Urinary bladder (tissue), 3 donors: ENCODE measurements at regions not wholly inside any gene's neighbourhood (a gene's known extent, or its start where the extent isn't known, plus 50 kb on each side); places are given as distances from the start of the nearest gene placed in this dataset.
"Not testable (repeated sequence)": the region's sequence is repeated elsewhere in the genome, so short reads cannot be mapped to it uniquely, and the experiment has no call there.

Experiments
- DNase-seq: peaks from one replicate; pipeline ENCODE4 v3.0.0-alpha.2; 2015; ENCODE audit errors: extremely low spot score
- H3K27ac ChIP-seq: one replicate; pipeline ENCODE4 v1.5.1; 2013; ENCODE audit warnings: low read depth, mild to moderate bottlenecking, moderate library complexity
- H3K36me3 ChIP-seq: one replicate; pipeline ENCODE4 v1.6.1; 2013; ENCODE audit warnings: mild to moderate bottlenecking, moderate library complexity; ENCODE audit not compliant: insufficient read depth
- H3K4me1 ChIP-seq: one replicate; pipeline ENCODE4 v1.6.1; 2013; ENCODE audit warnings: mild to moderate bottlenecking, moderate library complexity; ENCODE audit not compliant: insufficient read depth
- H3K4me3 ChIP-seq: one replicate; pipeline ENCODE4 v1.5.1; 2013; ENCODE audit warnings: low read depth, low read length
- WGBS: extraction: QIAGEN DNeasy Blood & Tissue Kit; methylation state at CpG from one replicate; pipeline ENCODE4 v1.1.7; 2013; 5-methylcytosine and 5-hydroxymethylcytosine counted together
- donor health status: healthy with polysubstance abuse.
- donor health status: healthy.

DNA sequence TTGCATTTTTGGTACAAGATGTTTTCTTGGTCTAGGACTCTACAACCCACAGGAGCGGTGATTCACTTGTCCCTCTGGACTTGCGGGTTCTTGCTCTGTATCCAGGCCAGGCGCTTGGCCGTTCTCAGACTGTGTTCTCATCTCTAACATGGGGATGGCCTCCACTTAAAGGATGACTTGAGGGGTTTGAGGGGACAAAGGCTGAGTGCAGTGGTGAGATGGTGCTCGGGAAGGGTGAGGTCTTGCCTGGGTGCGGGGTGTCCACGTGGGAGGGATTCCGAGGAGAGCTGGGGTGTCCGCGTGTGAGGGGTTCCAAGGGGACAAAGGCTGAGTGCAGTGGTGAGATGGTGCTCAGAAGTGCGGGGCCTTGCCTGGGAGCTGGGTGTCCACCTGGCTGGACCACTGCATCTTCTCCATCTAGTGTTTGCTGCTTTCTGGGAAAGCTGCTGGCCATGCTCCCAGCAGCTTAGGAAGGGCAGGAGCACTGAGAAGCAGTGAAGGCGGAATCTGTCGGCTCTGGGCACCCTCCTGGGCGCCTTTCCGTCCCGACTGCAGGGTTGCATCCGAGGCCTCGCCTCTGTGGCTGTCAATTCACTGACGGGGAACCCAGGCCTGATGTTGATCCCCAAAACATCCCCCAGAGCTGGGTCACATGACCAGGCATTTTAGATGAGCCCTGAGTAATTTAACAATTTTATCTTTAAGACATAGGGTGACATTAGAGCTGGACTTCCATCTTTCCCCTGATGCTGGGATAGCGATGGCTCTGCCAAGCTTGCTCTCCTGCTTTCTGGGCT, 280.5 kb upstream of the IRX4 start:
- WGBS, result 86% methylated on average over 20 of the region's 20 CpGs
- no peak for DNase-seq

DNA sequence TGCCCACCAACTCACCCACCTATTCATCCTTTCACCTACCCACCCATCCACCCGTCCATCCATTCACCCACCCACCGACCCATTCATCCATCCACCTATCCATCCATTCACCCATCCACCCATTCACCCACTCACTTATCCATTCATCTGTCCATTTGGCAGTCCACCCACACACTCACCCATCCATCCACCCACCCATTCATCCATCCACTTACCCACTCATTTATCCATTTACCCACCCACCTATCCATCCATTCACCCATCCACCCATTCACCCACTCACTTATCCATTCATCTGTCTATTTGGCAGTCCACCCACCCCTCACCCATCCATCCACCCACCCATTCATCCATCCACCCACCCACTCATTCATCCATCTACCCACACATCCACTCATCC, 278.1 kb upstream of the IRX4 start:
- Histone ChIP-seq H3K4me1 (no peaks in the 10 kb centered on the region), H3K36me3 (no peaks in the 10 kb centered on the region), H3K4me3 (no peak overlapping the region), H3K27ac (no peak overlapping the region)
- DNase-seq, result no peak
- WGBS, result 84% methylated on average over 2 of the region's 2 CpGs

More for the DNA sequence above, 280.5 kb upstream of the IRX4 start:
- Histone ChIP-seq H3K4me1 (no peaks in the 10 kb centered on the region), H3K36me3 (no peaks in the 10 kb centered on the region), H3K27ac (no peak overlapping the region), H3K4me3 (no peak overlapping the region)

DNA sequence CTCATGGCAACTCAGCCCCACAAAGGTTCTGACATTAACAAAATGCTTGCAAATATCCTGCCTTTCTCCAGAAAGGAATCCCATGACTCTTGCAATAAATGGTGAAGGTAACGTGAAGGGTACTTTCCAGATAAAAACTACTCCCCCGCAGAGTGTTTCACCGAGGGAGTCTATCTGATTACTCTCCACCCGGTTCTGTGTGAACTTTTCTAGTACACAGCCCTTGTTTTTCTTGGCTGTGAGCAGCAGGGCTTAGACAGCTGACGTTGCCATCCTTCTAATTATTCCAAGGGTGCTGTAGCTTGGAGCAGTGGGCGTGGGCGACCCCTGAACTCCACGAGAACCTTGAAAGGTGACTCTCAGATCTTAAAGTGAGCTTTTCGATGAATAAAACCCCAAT, 276.0 kb upstream of the IRX4 start:
- WGBS, result 64% methylated on average over 9 of the region's 9 CpGs
- Histone ChIP-seq H3K4me3 (no peak overlapping the region), H3K27ac (no peak overlapping the region), H3K36me3 (no peaks in the 10 kb centered on the region), H3K4me1 (no peaks in the 10 kb centered on the region)
- DNase-seq, result no peak

DNA sequence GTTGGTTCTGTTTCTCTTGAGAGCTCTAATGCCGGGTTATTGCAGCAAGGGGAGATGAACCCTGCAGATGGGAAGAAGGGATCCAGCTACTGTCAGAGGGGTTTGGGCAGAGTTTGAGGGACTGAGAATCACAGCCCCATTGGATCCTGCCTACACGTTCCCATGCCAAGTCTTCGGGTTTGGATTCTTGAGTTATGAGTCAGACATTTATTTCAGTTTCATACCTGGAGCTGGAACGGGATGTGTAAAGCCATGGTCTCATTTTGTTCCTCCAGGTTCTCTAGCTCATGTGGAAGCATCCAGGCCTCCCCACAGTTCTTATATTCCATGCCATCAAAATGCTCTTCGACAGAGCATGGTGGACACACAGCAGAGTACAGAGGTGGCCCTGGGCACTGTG, 275.4 kb upstream of the IRX4 start:
- Histone ChIP-seq H3K4me1 (no peaks in the 10 kb centered on the region), H3K27ac (no peak overlapping the region), H3K36me3 (no peaks in the 10 kb centered on the region), H3K4me3 (no peak overlapping the region)
- 77% methylated on average over 5 of the region's 5 CpGs for WGBS
- DNase-seq, result no peak

DNA sequence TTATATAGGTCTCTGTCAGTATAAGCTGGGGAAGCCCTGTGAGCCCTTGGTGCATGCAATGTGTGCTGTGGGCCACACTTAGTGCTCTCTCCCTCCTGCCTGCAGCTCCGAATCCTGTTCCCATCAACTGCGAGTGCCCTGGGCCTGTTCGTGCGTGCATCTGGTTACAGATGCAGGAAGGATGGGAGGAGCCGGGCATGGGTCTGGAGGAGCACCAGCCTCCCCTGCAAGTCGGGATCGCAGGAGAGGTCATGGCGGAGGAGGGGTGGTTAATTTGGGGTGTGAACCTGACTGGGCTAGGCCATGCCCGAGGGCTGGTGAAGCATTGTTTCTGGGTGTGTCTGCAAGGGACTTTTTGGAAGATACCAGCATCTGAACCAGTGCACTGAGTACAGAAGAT, 274.6 kb upstream of the IRX4 start:
- DNase-seq, result no peak
- H3K36me3 ChIP-seq, result no peaks in the 10 kb centered on the region
- H3K4me1 ChIP-seq, result no peaks in the 10 kb centered on the region
- H3K27ac ChIP-seq, result no peak overlapping the region
- H3K4me3 ChIP-seq, result no peak overlapping the region
- 81% methylated on average over 9 of the region's 9 CpGs for WGBS

DNA sequence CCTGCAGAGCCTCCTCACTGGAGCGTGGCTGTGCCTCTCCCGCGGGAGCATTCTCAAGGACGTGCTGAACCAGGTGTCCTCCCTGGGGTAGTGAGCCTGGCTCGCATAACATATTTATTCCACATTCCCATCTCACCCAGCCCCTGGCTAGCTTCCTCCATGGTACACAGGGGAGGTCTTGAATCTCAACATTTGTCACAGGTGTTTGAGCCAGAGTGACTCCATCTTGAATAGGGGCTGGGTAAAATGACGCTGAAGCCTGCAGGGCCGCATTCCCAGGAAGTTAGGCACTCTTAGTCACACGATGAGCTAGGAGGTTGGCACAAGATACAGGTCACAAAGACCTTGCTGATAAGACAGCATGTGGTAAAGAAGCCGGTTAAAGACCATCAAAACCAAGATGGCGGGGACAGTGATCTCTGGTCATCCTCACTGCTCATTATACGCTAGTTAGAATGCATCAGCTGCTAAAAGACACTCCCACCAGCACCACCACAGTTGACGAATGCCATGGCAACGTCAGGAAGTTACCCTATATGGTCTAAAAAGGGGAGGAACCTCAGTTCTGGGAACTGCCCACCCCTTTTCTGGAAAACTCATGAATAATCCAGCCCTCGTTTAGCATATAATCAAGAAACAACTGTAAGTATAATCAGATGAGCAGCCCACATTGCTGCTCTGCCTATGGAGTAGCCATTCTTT, 273.8 kb upstream of the IRX4 start:
- H3K4me1 ChIP-seq, result no peaks in the 10 kb centered on the region
- no peak overlapping the region for H3K4me3 ChIP-seq
- no peaks in the 10 kb centered on the region for H3K36me3 ChIP-seq
- no peak for DNase-seq
- 90% methylated on average over 14 of the region's 14 CpGs for WGBS
- no peak overlapping the region for H3K27ac ChIP-seq

- Histone ChIP-seq H3K36me3 (no peaks in the 10 kb centered on the region), H3K4me1 (no peaks in the 10 kb centered on the region), H3K4me3 (no peak overlapping the region), H3K27ac (no peak overlapping the region)
- DNase-seq, result no peak
- WGBS, result 91% methylated on average over 18 of the region's 18 CpGs
These were observed 272.8 kb upstream of the IRX4 start for GRCh38 chr5:2155556-2155955.

GRCh38 chr5:2153802-2154201, 271.1 kb upstream of the IRX4 start:
- Histone ChIP-seq H3K4me3 (no peak overlapping the region), H3K36me3 (no peaks in the 10 kb centered on the region), H3K4me1 (no peaks in the 10 kb centered on the region), H3K27ac (no peak overlapping the region)
- WGBS, result 90% methylated on average over 15 of the region's 15 CpGs
- DNase-seq, result no peak

DNA sequence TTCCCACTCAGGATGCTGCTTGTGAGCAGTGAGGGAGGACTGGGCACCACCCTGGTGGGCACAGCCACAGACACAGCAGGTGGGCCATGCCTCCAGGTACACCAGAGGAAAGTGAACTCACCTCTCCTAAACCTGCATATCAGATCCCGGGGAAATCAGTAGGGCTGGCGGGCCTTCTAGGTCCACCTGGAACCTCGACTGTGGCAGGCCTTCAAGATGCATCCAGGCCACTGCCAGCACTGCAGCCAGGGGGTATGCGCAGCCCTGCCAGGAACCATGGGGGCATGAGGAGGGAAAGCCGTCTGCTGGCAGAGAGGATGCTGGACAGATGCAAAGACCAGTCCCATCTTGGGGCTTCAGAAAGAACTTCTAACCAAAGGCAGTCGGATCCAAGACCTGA, 270.6 kb upstream of the IRX4 start:
- no peaks in the 10 kb centered on the region for H3K36me3 ChIP-seq
- no peak overlapping the region for H3K4me3 ChIP-seq
- 88% methylated on average over 6 of the region's 6 CpGs for WGBS
- no peak for DNase-seq
- no peaks in the 10 kb centered on the region for H3K4me1 ChIP-seq
- no peak overlapping the region for H3K27ac ChIP-seq

DNA sequence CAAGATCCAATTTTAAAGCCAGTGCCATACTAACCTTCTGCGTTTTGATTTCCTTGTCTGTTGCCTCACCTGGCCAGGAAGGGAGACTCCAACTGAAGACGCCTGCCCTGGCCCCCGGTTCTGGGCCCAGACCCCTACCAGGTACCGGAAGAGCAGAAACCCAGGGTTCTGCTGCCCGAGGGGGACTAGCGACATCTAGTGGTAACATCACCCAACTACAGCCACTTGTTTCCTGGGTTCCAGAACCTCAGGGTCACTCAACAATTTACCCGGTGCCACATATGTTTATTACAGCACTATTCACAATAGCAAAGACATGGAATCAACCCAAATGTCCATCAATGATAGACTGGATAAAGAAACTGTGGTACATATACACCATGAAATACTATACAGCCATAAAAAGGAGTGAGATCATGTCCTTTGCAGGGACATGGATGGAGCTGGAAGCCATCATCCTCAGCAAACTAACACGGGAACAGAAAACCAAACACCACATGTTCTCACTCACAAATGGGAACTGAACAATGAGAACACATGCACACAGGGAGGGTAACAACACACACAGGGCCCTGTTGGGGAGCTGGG, 268.7 kb upstream of the IRX4 start:
- WGBS, result 26% methylated on average over 8 of the region's 8 CpGs
- not testable (repeated sequence) for H3K36me3 ChIP-seq, DNase-seq, H3K4me3 ChIP-seq, H3K4me1 ChIP-seq, H3K27ac ChIP-seq

GRCh38 chr5:2149195-2149539, 266.4 kb upstream of the IRX4 start:
- H3K4me3 ChIP-seq, result no peak overlapping the region
- H3K27ac ChIP-seq, result no peak overlapping the region
- H3K36me3 ChIP-seq, result no peaks in the 10 kb centered on the region
- DNase-seq, result no peak
- WGBS, result 48% methylated on average over 15 of the region's 15 CpGs
- H3K4me1 ChIP-seq, result no peaks in the 10 kb centered on the region

- Histone ChIP-seq H3K4me1 (no peaks in the 10 kb centered on the region), H3K27ac (no peak overlapping the region), H3K4me3 (no peak overlapping the region), H3K36me3 (no peaks in the 10 kb centered on the region)
- 81% methylated on average over 14 of the region's 14 CpGs for WGBS
- no peak for DNase-seq
These were observed 265.8 kb upstream of the IRX4 start for GRCh38 chr5:2148312-2149194.

- no peak for DNase-seq
- 77% methylated on average over 13 of the region's 13 CpGs for WGBS
These were observed 265.0 kb upstream of the IRX4 start for GRCh38 chr5:2147504-2148311.

More at GRCh38 chr5:2147504-2148311, 265.0 kb upstream of the IRX4 start:
- Histone ChIP-seq H3K36me3 (no peaks in the 10 kb centered on the region), H3K27ac (no peak overlapping the region), H3K4me3 (no peak overlapping the region), H3K4me1 (no peaks in the 10 kb centered on the region)
